ENCODE measurements at regions not wholly inside any gene's neighbourhood (a gene's known extent, or its start where the extent isn't known, plus 50 kb on each side); places are given as distances from the start of the nearest gene placed in this dataset.
"Not testable (repeated sequence)": the region's sequence is repeated elsewhere in the genome, so short reads cannot be mapped to it uniquely, and the experiment has no call there.

DNA sequence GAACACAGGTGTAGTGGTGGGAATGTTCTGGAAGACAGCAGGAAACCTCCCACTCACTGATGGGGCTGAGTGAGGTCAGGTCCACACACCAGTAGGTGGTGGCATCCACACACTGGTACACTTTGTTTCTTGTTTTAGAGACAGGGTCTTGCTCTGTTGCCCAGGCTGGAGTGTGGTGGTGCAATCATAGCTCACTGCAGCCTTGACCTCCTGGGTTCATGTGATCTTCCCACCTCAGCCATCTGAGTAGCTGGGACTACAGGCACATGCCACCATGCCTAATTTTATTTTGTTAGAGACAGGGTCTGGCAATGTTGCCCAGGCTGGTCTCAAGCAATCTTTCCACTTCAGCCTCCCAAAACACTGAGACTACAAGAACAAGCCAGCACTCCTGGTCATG, 140.9 kb downstream of the TBC1D2B start:
- POLR2A ChIA-PET (ENCODE audit: partially characterized antibody) = interaction anchor here (0.9 kb wide), 1 partner anchor 9 kb away, joined by 3 read pairs; no protein-coding TSS in a partner anchor
- H3K9ac ChIP-seq (replicated peaks in 1 of 4; ENCODE audit: extremely low read depth in 1 of 4, low read depth in 3 of 4, low read length in 3 of 4); H3K4me2 ChIP-seq (ENCODE audit: insufficient read depth in 1 of 2, low read depth in 2 of 2, low read length in 2 of 2); H2BK120ac ChIP-seq (replicated peaks; ENCODE audit: low read depth, low read length); H2AK5ac ChIP-seq (ENCODE audit: low read depth, low read length); H2BK20ac ChIP-seq (ENCODE audit: low read length); H4K91ac ChIP-seq (replicated peaks; ENCODE audit: insufficient read length, low read length); H3K9me3 ChIP-seq (ENCODE audit: insufficient read depth in 2 of 2, low read depth in 1 of 2, low read length in 1 of 2); H3K4me3 ChIP-seq (ENCODE audit: extremely low read depth in 1 of 4, insufficient read depth in 2 of 4, low read depth in 3 of 4, low read length in 4 of 4); H3K18ac ChIP-seq (ENCODE audit: extremely low read depth, low read length); H3K56ac ChIP-seq (replicated peaks; ENCODE audit: insufficient read length, low read depth, low read length); H3K36me3 ChIP-seq (ENCODE audit: control insufficient read depth in 2 of 4, insufficient read depth in 4 of 4, low read length in 3 of 4); H3K23ac ChIP-seq (ENCODE audit: insufficient read length); FAIRE-seq; H4K8ac ChIP-seq (ENCODE audit: extremely low read depth, insufficient read depth, low read length); H4K5ac ChIP-seq (ENCODE audit: insufficient read length, low read depth, low read length); CTCF ChIA-PET (ENCODE audit: partially characterized antibody); H3K4ac ChIP-seq (replicated peaks; ENCODE audit: insufficient read length, low read depth, low read length); H2BK5ac ChIP-seq (ENCODE audit: low read depth, low read length); H3K27ac ChIP-seq (ENCODE audit: low read depth, low read length); H3K27me3 ChIP-seq (replicated peaks in 1 of 4; ENCODE audit: control insufficient read depth in 3 of 4, extremely low read depth in 1 of 4, insufficient read depth in 3 of 4, low read length in 3 of 4); H3K79me2 ChIP-seq (ENCODE audit: control insufficient read depth in 1 of 2, insufficient read depth in 2 of 2, low read length in 2 of 2); H2BK12ac ChIP-seq (ENCODE audit: low read depth, low read length); H2AFZ ChIP-seq (ENCODE audit: low read length); H3K79me1 ChIP-seq (ENCODE audit: low read depth, low read length); H3K23me2 ChIP-seq (ENCODE audit: low read depth, low read length); H2BK15ac ChIP-seq (ENCODE audit: low read length); H3K14ac ChIP-seq (ENCODE audit: insufficient read length); H3K4me1 ChIP-seq (replicated peaks in 1 of 4; ENCODE audit: control insufficient read depth in 3 of 4, insufficient read depth in 4 of 4, low read length in 3 of 4); H4K20me1 ChIP-seq (replicated peaks in 1 of 2; ENCODE audit: control insufficient read depth in 1 of 2, insufficient read depth in 2 of 2, low read length in 2 of 2): not testable (repeated sequence)
- peak in 1 of 2 experiments; percentile 14 for DNase-seq (ENCODE audit: low read depth in 1 of 2, low spot score in 2 of 2)

DNA sequence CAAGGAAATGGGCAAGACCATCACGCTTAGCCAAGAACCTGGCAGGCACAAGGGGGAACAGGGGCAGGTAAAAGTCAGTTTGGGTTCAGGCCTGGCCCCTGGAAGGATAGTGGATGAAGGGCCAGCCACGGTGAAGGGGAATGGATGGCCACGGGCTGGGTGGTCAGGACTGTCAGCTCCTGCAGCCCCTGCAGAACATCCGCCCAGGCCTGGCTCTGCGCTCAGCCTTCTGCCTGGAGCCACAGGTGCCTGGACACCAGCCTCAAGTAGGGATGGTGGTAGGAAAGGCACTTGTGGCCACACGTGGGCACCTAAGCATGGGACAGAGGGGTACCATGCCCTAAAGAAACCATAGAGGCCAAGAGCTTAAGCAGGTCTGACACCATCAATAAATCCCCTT, 143.0 kb downstream of the TBC1D2B start:
- H4K91ac ChIP-seq (replicated peaks; ENCODE audit: insufficient read length, low read length); FAIRE-seq; H3K4ac ChIP-seq (replicated peaks; ENCODE audit: insufficient read length, low read depth, low read length); H3K9ac ChIP-seq (replicated peaks in 1 of 4; ENCODE audit: extremely low read depth in 1 of 4, low read depth in 3 of 4, low read length in 3 of 4); H2AK5ac ChIP-seq (ENCODE audit: low read depth, low read length); H4K20me1 ChIP-seq (replicated peaks in 1 of 2; ENCODE audit: control insufficient read depth in 1 of 2, insufficient read depth in 2 of 2, low read length in 2 of 2); H3K79me2 ChIP-seq (ENCODE audit: control insufficient read depth in 1 of 2, insufficient read depth in 2 of 2, low read length in 2 of 2); H3K79me1 ChIP-seq (ENCODE audit: low read depth, low read length); H3K23me2 ChIP-seq (ENCODE audit: low read depth, low read length); H2BK15ac ChIP-seq (ENCODE audit: low read length); H3K23ac ChIP-seq (ENCODE audit: insufficient read length); H3K36me3 ChIP-seq (ENCODE audit: control insufficient read depth in 2 of 4, insufficient read depth in 4 of 4, low read length in 3 of 4); H2BK5ac ChIP-seq (ENCODE audit: low read depth, low read length); H3K27me3 ChIP-seq (replicated peaks in 1 of 4; ENCODE audit: control insufficient read depth in 3 of 4, extremely low read depth in 1 of 4, insufficient read depth in 3 of 4, low read length in 3 of 4); POLR2A ChIA-PET (ENCODE audit: partially characterized antibody); H2BK120ac ChIP-seq (replicated peaks; ENCODE audit: low read depth, low read length); H3K27ac ChIP-seq (ENCODE audit: low read depth, low read length); H3K4me1 ChIP-seq (replicated peaks in 1 of 4; ENCODE audit: control insufficient read depth in 3 of 4, insufficient read depth in 4 of 4, low read length in 3 of 4); H4K8ac ChIP-seq (ENCODE audit: extremely low read depth, insufficient read depth, low read length); H3K56ac ChIP-seq (replicated peaks; ENCODE audit: insufficient read length, low read depth, low read length); H2AFZ ChIP-seq (ENCODE audit: low read length); H3K9me3 ChIP-seq (ENCODE audit: insufficient read depth in 2 of 2, low read depth in 1 of 2, low read length in 1 of 2); DNase-seq (ENCODE audit: low read depth in 1 of 2, low spot score in 2 of 2); H3K14ac ChIP-seq (ENCODE audit: insufficient read length); H3K4me2 ChIP-seq (ENCODE audit: insufficient read depth in 1 of 2, low read depth in 2 of 2, low read length in 2 of 2); H4K5ac ChIP-seq (ENCODE audit: insufficient read length, low read depth, low read length); H3K18ac ChIP-seq (ENCODE audit: extremely low read depth, low read length); H3K4me3 ChIP-seq (ENCODE audit: extremely low read depth in 1 of 4, insufficient read depth in 2 of 4, low read depth in 3 of 4, low read length in 4 of 4); H2BK12ac ChIP-seq (ENCODE audit: low read depth, low read length); H2BK20ac ChIP-seq (ENCODE audit: low read length): not testable (repeated sequence)
- 92% methylated on average over 4 of the region's 6 CpGs; no CpG with 5 or more reads in 1 of the 2 experiments for WGBS, 2 experiments (ENCODE audit: extremely low coverage in 1 of 2, insufficient coverage in 1 of 2, insufficient read length in 1 of 2, insufficient replicate concordance in 2 of 2, low coverage in 1 of 2, low lambda C conversion rate in 2 of 2, missing lambda C conversion rate in 1 of 2)
- CTCF ChIA-PET (ENCODE audit: partially characterized antibody) = interaction anchor here (1.0 to 2.2 kb wide), 2 partner anchors 24 to 32 kb away, joined by 4 to 6 read pairs; no protein-coding TSS in a partner anchor

Measured in H1 (cell line).